Stimulated activated CD4-positive, alpha-beta T cell treated with anti-CD3 and anti-CD28 coated beads, Interleukin-2, amount 100 ng/mL, for 48 hours (primary cell): ENCODE measurements at regions not wholly inside any gene's neighbourhood (a gene's known extent, or its start where the extent isn't known, plus 50 kb on each side); places are given as distances from the start of the nearest gene placed in this dataset.
"Not testable (repeated sequence)": the region's sequence is repeated elsewhere in the genome, so short reads cannot be mapped to it uniquely, and the experiment has no call there.

Source experiments
- DNase-seq, 2 donors: peaks; one replicate each; pipeline ENCODE4 v3.0.0-alpha.2; 2020

- no peak for DNase-seq
Measured at GRCh38 chr2:52072949-52073348, 1041.0 kb upstream of the NRXN1 start.

DNA sequence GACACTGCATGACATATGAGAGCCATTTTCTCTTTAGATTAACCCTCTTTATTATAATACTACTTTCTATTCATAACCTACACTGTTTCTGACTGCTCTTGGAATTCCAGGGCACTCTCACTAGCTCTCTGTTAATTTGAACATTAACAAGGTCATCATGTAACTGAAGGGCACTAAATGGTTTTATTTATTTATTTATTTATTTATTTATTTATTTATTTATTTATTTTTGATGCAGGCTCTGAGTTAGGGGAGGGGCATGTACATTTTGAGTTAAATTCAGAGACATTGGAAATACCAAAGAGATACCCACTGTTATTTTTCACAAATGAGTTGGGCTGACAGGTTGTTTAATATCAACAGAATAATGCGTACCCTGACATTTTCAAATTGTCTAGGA lies 1038.7 kb upstream of the NRXN1 start:
- no peak for DNase-seq

DNA sequence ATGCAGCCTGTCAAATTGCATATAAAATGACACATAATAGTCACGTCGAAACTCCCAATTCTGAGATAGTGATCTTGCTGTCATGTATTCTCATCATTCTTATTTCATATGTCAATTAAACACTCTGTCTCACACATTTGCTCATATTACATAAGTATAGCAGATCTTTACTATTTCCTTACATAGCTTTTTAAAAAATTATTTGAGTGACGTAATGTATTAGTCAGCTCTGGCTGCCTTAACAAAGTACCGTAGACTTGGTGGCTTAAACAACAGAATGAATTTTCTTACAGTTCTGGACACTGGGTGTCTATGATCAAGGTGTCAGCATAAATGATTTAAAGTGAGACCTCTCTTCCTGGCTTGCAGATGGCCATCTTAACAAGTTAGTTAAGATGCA lies 1032.3 kb upstream of the NRXN1 start:
- DNase-seq, result no peak

DNA sequence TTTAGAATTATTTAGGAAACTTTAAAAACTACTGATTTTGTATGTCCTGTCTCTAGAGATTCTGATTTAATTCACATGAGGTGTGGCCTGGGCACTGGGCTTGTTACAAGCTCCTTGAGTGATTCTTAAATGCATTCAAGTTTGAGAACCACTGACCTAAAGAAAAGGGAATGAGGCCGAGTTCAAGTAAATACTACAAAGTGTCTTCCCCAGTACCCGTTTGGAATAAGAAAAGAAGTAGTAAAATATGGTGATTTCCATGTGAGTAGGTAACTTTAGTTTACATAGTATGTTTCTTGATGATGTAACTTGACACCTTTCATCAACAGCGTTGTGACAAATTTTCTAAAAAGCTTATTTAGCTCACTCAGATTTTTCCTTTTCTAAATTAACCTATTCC lies 1022.9 kb upstream of the NRXN1 start:
- DNase-seq, result no peak

GRCh38 chr2:52036853-52037252 lies 1004.9 kb upstream of the NRXN1 start:
- no peak for DNase-seq

DNA sequence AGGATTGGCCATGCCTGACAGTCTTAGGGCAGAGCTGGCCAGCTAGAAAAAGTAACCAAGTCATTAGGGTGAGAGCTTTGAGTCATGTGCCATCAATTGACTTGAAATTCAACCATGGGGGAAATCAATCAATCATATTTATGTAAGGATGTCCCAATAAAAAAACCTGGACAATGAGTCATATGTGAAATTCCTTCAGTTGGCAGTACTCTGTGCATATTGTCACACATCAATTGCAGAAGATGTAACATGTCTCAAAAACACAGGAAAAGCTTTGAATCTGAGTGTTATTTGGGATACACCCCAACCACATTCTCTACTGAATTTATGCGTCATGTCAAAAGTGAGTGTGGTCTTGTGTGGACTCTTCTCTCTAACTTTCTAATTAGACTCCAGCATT lies 1004.1 kb upstream of the NRXN1 start:
- DNase-seq, result no peak

DNA sequence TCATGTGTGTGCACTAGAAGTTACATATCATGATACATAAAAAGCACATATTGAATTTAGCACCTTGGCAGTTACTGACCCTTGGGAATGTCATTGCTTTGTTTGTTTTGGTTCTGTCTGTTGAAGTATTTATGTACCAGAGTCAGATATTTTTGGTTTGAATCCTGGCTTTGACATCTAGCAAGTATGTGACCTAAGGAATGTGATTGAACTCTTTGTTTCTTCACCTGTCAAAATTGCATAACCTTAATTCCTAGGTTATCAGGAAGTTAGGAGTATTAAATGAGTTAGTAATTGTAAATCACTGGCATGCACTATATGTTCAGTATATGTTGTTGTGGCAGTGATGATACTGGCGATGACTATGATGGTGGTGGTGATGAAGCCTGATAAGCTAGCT lies 1003.5 kb upstream of the NRXN1 start:
- no peak for DNase-seq

DNA sequence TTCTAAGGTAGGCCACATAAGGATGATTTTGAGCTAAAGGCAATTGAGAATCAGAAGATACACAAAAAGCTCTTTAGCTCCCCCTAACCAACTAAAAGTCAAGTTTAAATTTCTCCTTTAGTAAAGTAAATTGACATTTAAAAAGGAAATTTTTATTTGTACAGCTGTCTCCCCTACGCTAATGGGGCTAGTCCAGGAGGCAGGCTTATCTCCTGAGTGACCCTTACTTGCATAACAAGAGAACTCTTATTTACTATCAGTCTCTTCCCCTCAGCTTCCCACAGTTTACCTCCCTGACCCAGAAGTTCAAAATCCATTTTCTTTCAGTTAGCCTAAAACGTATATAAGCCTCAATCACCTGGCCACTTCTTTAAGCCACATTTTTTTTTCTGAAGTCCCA lies 1002.8 kb upstream of the NRXN1 start:
- DNase-seq, result no peak

DNA sequence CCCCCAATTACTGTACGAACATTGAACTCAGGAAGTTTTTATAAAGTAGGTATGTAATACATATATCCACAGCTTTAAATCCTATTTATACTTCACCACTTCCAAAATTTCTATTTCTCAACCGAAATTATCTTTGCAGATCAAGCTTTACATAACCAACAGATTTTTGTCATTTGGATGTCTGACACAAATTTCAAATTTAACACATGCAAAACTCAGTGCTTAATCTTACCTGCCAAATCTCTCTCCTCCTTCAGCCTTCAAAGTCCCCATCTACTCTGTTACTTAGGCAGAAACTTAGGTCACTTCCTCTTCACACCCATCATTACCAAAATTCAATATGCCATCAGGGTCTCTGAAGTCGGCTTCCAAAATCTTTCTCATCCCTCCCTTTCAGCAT lies 990.1 kb upstream of the NRXN1 start:
- DNase-seq, result no peak

- no peak for DNase-seq
Measured at GRCh38 chr2:52017646-52018235, 985.8 kb upstream of the NRXN1 start.

GRCh38 chr2:52006821-52007366 lies 975.0 kb upstream of the NRXN1 start:
- DNase-seq, result not testable (repeated sequence)

- DNase-seq, result no peak
Measured at GRCh38 chr2:52000151-52000855, 968.4 kb upstream of the NRXN1 start.

- DNase-seq, result no peak
Measured at GRCh38 chr2:51998890-51999289, 967.0 kb upstream of the NRXN1 start.

GRCh38 chr2:51997571-51997970 lies 965.6 kb upstream of the NRXN1 start:
- no peak for DNase-seq

GRCh38 chr2:51995293-51995692 lies 963.4 kb upstream of the NRXN1 start:
- DNase-seq, result no peak

GRCh38 chr2:51994123-51994763 lies 962.3 kb upstream of the NRXN1 start:
- DNase-seq, result no peak

- no peak for DNase-seq
Measured at GRCh38 chr2:51990684-51991083, 958.8 kb upstream of the NRXN1 start.

GRCh38 chr2:51986101-51986500 lies 954.2 kb upstream of the NRXN1 start:
- DNase-seq, result no peak

- DNase-seq, result no peak
Measured at GRCh38 chr2:51981783-51982182, 949.9 kb upstream of the NRXN1 start.

DNA sequence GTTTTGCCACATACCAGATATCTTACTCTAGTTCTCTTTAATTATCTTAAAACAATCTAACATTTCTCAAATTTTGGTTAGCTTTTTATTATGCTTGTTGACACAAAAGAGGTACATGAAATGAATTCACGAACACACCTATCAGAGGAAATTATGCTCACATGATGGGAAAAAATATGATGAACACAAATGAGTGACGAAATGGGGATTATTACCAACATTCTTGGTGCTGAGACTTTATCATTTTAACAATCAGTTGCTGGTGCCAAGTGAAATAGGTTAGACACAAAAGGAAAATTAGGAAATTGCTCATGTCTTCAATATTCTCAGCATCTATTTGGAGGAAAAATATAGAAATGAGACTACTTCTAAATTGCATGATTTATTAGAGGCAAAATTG lies 944.7 kb upstream of the NRXN1 start:
- DNase-seq, result no peak

GRCh38 chr2:51971136-51971535 lies 939.2 kb upstream of the NRXN1 start:
- DNase-seq, result no peak

- no peak for DNase-seq
Measured at GRCh38 chr2:51969347-51969746, 937.4 kb upstream of the NRXN1 start.

- DNase-seq, result no peak
Measured at GRCh38 chr2:51960841-51961335, 929.0 kb upstream of the NRXN1 start.

- DNase-seq, result no peak
Measured at GRCh38 chr2:51960281-51960680, 928.3 kb upstream of the NRXN1 start.
